GM12892 (cell line): ENCODE measurements at regions not wholly inside any gene's neighbourhood (a gene's known extent, or its start where the extent isn't known, plus 50 kb on each side); places are given as distances from the start of the nearest gene placed in this dataset.

Experiments used
- POLR2A ChIP-seq: IDR thresholded peaks from 2 replicates; pipeline ENCODE4 v1.6.1; 2011; ENCODE audit warnings: low read depth, low read length, control low read depth
- POLR2AphosphoS5 ChIP-seq: IDR thresholded peaks from 2 replicates; pipeline ENCODE4 v1.6.1; 2011; ENCODE audit warnings: low read depth, low read length, control low read depth

DNA sequence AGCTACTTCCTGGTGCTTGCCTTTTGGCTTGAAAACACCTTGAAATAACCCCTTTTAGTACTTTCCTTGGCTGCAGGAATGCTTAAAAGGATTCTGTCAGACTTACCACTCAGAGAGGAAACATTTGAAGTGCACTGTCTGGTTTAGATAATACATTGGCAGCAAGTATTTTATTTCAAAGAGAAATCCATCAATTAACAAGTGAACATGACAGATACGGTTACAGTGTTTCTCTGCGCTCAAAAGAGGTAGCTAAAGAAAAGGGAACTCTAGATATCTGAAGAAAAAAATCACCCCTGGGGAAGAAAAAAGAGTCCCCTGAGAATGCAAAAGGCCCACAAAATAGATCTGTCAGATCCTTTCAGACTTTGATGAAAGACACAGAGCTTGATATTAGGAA lies 421.9 kb downstream of the LRFN5 start:
- TF ChIP-seq POLR2A (no peak), POLR2AphosphoS5 (no peak)
